ENCODE measurements at regions not wholly inside any gene's neighbourhood (a gene's known extent, or its start where the extent isn't known, plus 50 kb on each side); places are given as distances from the start of the nearest gene placed in this dataset.
"Not testable (repeated sequence)": the region's sequence is repeated elsewhere in the genome, so short reads cannot be mapped to it uniquely, and the experiment has no call there.

DNA sequence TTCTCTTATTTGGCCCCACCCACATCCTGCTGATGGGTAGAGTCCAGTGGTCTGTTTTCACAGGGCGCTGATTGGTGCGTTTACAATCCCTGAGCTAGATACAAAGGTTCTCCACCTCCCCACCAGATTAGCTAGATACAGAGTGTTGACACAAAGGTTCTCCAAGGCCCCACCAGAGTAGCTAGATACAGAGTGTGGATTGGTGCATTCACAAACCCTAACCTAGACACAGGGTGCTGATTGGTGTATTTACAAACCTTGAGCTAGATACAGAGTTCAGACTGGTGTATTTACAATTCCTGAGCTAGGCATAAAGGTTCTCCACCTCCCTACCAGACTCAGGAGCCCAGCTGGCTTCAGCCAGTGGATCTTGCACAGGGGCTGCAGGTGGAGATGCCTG is 326.4 kb upstream of the USP9Y start:
- TF ChIP-seq CTCF (IDR thresholded peaks at IDR 0.05); HMGXB4 (CRISPR knock-in tag; IDR thresholded peaks at IDR 0.05); FOXP1 (CRISPR knock-in tag; IDR thresholded peaks at IDR 0.05; ENCODE audit: borderline replicate concordance); NFYB (CRISPR knock-in tag; conservative IDR thresholded peaks at IDR 0.05; ENCODE audit: low read depth): not testable (repeated sequence)
- TF ChIP-seq, protein P1, sequence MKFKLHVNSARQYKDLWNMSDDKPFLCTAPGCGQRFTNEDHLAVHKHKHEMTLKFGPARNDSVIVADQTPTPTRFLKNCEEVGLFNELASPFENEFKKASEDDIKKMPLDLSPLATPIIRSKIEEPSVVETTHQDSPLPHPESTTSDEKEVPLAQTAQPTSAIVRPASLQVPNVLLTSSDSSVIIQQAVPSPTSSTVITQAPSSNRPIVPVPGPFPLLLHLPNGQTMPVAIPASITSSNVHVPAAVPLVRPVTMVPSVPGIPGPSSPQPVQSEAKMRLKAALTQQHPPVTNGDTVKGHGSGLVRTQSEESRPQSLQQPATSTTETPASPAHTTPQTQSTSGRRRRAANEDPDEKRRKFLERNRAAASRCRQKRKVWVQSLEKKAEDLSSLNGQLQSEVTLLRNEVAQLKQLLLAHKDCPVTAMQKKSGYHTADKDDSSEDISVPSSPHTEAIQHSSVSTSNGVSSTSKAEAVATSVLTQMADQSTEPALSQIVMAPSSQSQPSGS (CRISPR knock-in tag; IDR thresholded peaks at IDR 0.05; ENCODE audit: borderline replicate concordance, low read depth): not testable (repeated sequence)
